K562 (cell line): ENCODE measurements at regions not wholly inside any gene's neighbourhood (a gene's known extent, or its start where the extent isn't known, plus 50 kb on each side); places are given as distances from the start of the nearest gene placed in this dataset.

ENCODE experiments used
- CREB1 ChIP-seq, 2 experiments: sonication (generic) in 1 of 2; formaldehyde crosslinking in 1 of 2; IDR thresholded peaks; 2 replicates each; pipeline versions ENCODE4 v1.6.1 to v1.8.0; 2012 to 2022; ENCODE audit warnings: inconsistent platforms in 1 of 2, mild to moderate bottlenecking in 1 of 2, missing genetic modification reagents in 1 of 2, moderate library complexity in 1 of 2
- HDAC2 ChIP-seq: fragments of 450-650 bp; IDR thresholded peaks from 2 replicates; pipeline ENCODE4 v1.6.1; 2016; ENCODE audit warnings: mild to moderate bottlenecking
- MEIS2 ChIP-seq: fragments of 450-650 bp; IDR thresholded peaks from 2 replicates; pipeline ENCODE4 v1.6.1; 2014; ENCODE audit warnings: mild to moderate bottlenecking; ENCODE audit not compliant: partially characterized antibody
- PTBP1 ChIP-seq: fragments of 200-400 bp; formaldehyde crosslinking; IDR thresholded peaks from 2 replicates; pipeline ENCODE4 v1.6.1; 2017; ENCODE audit warnings: low read depth, low read length
- RERE ChIP-seq: sonication (generic); formaldehyde crosslinking; IDR thresholded peaks from 2 replicates; pipeline ENCODE4 v1.8.0; 2023; ENCODE audit warnings: missing genetic modification reagents, mild to moderate bottlenecking, borderline replicate concordance
- TEAD1 ChIP-seq, 2 experiments: fragments of 450-650 bp in 1 of 2; sonication (generic) in 1 of 2; formaldehyde crosslinking; IDR thresholded peaks; 2 replicates each; pipeline versions ENCODE4 v1.4.0 to v1.8.0; 2020 to 2022; ENCODE audit warnings: mild to moderate bottlenecking in 2 of 2, missing genetic modification reagents in 1 of 2
- YY1 ChIP-seq, 3 experiments: IDR thresholded peaks; 2 replicates each; pipeline ENCODE4 v1.6.1; 2011; ENCODE audit warnings: low read length in 2 of 3, mild to moderate bottlenecking in 2 of 3, moderate library complexity in 2 of 3, borderline replicate concordance in 1 of 3, control low read depth in 1 of 3, low read depth in 1 of 3; ENCODE audit not compliant: insufficient read depth in 3 of 3, insufficient replicate concordance in 2 of 3, control insufficient read depth in 1 of 3, insufficient read length in 1 of 3; ENCODE audit errors: extremely low read depth in 1 of 3
- ZNF143 ChIP-seq: sonication (generic); formaldehyde crosslinking; IDR thresholded peaks from 2 replicates; pipeline ENCODE4 v1.9.0; 2022; ENCODE audit warnings: mild to moderate bottlenecking, missing genetic modification reagents
- TF ChIP-seq, protein P1 (sequence below), 3 experiments: IDR thresholded peaks in 2 of 3; conservative IDR thresholded peaks in 1 of 3; 2 replicates each; pipeline ENCODE4 v1.5.1; 2011 to 2012; ENCODE audit warnings: low read length in 3 of 3, mild to moderate bottlenecking in 3 of 3, control low read depth in 2 of 3, improper control_type of control experiment in 1 of 3, inconsistent platforms in 1 of 3, low read depth in 1 of 3, mixed read lengths in 1 of 3, moderate library complexity in 1 of 3; ENCODE audit not compliant: insufficient read depth in 2 of 3

DNA sequence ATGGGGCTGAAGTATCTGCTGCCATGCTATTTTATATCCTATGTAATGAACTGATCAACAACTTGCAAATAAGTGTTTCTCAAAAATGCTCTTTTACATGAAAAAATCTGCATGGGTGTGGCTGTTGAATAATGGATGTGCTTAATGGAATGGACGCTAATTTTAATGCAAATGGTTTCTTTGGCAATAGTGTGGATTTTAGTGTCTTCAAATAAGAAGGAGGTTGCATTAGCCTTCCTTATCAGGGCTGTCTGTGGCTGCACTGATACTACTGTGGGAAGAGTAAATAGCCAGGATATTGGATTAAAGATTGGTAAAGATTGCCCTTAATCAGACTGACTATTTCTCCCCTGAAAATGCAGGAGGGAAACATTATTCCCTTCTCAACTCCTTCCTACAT, 121.9 kb upstream of the STK32A start:
- TF ChIP-seq MEIS2 (no peak), TEAD1 (CRISPR knock-in tag; IDR thresholded peaks at IDR 0.05) (no peak), HDAC2 (no peak), RERE (CRISPR knock-in tag) (no peak), CREB1 (IDR thresholded peaks at IDR 0.05) (no peak), CREB1 (CRISPR knock-in tag; IDR thresholded peaks at IDR 0.05) (no peak), PTBP1 (no peak), ZNF143 (CRISPR knock-in tag) (no peak), YY1 (IDR thresholded peaks at IDR 0.05; ENCODE audit: borderline replicate concordance in 1 of 3, control insufficient read depth in 1 of 3, extremely low read depth in 1 of 3, insufficient read depth in 3 of 3, insufficient read length in 1 of 3, insufficient replicate concordance in 2 of 3, low read depth in 1 of 3, low read length in 2 of 3) (no peak)
- TF ChIP-seq, protein P1, sequence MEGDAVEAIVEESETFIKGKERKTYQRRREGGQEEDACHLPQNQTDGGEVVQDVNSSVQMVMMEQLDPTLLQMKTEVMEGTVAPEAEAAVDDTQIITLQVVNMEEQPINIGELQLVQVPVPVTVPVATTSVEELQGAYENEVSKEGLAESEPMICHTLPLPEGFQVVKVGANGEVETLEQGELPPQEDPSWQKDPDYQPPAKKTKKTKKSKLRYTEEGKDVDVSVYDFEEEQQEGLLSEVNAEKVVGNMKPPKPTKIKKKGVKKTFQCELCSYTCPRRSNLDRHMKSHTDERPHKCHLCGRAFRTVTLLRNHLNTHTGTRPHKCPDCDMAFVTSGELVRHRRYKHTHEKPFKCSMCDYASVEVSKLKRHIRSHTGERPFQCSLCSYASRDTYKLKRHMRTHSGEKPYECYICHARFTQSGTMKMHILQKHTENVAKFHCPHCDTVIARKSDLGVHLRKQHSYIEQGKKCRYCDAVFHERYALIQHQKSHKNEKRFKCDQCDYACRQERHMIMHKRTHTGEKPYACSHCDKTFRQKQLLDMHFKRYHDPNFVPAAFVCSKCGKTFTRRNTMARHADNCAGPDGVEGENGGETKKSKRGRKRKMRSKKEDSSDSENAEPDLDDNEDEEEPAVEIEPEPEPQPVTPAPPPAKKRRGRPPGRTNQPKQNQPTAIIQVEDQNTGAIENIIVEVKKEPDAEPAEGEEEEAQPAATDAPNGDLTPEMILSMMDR (IDR thresholded peaks at IDR 0.05 in 2 of 3, conservative IDR thresholded peaks at IDR 0.05 in 1 of 3; ENCODE audit: insufficient read depth in 2 of 3, low read depth in 1 of 3, low read length in 3 of 3): no peak
